Activated CD4-positive, CD25-positive, alpha-beta regulatory T cell treated with anti-CD3 and anti-CD28 coated beads, Interleukin-2, amount 50 U/mL, for 72 hours (primary cell): ENCODE measurements at regions not wholly inside any gene's neighbourhood (a gene's known extent, or its start where the extent isn't known, plus 50 kb on each side); places are given as distances from the start of the nearest gene placed in this dataset.

Experiments used
- DNase-seq: peaks from one replicate; pipeline ENCODE4 v3.0.0; 2021

GRCh38 chr21:16241479-16241963, 511.7 kb downstream of the USP25 start:
- no peak for DNase-seq

DNA sequence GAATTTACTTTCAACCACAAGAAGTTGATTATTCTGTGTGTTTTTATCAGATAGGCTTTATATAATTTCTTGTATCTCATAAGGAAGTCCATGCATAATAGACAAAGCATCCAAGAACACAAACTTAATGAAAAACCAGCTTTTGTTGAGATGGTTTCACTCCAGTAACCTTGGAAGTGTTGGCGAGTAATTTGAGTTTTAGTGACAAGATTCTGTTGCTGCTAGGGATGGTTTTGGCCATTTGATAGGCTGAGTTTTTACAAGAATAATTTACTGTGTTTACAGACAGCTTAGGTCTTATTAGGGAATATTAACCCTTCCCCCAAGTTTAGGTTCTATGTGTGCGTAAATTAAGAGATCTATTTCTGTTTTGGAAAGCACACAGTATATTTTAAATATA, 513.6 kb downstream of the USP25 start:
- DNase-seq: no peak

- no peak for DNase-seq
Observed at GRCh38 chr21:16248705-16249104, 518.9 kb downstream of the USP25 start.

DNA sequence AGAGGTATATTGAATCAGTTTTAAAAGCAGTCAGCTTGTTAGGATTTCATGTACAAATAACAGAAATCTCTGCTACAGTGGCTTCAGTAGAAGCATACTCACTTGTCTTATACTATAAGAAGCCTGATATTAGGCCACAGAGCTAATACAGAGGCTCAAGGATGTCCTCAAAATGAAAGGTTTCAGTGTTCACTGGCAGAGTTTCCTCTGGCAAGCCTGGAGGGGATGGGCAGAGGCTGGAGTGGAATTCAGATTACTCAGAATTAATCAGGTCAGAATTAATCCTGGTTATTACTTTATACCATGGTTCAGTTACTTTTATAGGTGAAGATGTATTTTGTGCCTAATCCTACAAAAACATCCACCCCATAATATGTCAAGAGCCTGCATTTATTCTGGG, 520.5 kb downstream of the USP25 start:
- DNase-seq: no peak

DNA sequence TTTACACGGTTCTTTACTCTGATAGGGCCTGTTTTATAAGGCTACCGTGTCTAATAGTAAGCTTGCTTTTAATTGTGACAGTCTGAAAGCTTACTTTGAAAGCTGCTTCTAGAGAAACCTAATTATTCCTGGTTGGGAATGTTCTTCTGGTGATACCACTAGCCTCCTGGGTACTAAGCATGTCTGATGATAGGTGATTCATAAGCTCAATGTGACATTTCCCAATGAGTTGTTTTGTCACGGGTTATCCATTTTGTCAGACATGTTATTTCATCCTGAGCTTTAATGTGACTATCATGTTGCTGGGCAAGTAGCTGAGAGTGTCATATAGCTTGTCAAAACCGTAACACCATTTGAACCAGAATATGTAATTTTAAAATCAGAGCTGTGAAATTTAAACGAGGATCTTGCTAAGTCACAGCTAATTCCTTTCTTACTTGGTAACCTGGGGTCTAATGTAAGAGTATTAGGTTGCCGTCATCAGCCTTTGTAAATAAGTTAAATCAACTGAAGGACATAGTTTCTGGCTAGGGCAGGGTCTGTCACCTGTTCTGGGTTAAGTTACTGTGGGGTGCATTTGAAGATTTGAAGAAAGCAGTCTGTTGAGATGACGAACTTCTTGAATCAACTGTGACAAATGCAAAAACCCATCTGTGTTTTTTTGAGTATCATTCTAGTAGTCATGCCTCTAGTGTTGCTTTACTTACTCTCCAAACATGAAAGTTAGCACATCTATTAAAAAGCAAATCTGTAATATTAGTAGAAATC, 529.2 kb downstream of the USP25 start:
- no peak for DNase-seq

DNA sequence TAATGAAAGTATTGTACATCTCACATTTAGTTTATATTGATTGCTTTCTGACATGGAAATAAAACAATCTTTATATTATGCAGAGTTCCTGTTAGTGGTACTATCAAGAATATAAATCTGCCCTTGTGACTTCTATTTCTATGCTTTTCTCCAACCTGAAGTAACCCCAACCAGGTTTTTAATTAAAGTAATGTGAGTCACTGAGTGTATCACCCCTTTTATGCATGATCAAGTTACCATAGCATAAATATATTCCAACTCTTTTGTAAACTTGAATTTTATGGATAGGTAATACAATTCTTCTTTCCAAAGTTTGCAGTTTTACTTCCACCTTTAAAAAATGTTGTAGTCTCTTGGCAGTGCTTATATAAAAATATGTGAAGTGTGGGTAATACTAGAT, 532.3 kb downstream of the USP25 start:
- no peak for DNase-seq

DNA sequence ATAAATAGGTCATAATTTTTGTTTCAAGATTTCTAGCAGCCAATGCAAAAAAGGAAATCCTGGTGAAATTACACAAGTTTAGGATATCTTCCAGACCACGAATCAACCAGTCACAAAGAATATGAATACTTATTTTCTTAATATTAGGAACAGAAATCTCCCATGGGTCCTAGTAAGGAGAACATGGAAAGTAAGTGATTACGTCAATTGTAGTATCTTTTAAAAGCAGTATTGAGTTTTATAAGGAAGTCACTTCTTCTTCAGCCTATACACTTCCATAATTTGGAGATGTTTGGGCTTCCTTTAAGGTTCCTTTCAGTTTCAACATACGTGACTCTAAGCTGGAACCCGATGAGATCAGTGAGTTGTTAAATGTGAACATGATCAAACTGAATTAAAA, 534.5 kb downstream of the USP25 start:
- no peak for DNase-seq

DNA sequence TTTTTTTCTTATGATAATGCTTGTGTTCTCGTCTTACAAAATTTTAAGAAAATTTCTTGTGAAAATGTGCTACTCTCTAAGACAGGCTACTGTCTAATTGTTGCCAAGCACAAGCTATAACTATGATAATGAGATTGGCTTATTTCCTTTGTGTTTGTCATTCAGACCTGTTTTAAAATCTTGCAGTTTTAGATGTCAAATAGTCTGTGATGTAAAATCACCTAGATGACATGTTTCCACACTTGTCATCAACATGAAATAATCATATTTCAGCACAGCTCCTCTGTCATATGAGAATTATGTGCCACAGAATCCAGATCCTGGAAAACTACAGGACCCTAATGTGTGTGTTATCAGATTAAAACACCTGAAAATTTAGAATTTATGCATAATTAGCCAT, 539.7 kb downstream of the USP25 start:
- no peak for DNase-seq

- DNase-seq: no peak
Observed at GRCh38 chr21:16279731-16280581, 550.2 kb downstream of the USP25 start.

DNA sequence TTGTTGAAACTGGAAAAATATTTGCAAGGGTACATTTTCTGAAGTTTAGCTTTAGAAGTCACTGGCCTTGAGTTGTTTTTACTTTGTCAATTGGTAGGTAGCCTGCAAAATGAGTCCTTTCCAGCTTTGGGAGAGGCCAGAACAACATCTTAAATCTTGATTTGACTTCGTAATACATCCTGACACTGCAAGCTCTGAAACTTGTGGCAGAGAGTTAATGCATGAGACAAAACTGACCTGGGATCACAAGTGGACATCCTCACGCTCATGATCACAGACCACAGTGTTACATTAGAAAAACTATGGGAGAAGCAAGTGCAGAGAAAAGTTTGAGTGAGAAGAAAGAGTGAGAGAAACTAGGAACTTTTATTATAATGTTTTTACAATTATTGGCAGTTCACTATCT, 550.9 kb downstream of the USP25 start:
- no peak for DNase-seq

DNA sequence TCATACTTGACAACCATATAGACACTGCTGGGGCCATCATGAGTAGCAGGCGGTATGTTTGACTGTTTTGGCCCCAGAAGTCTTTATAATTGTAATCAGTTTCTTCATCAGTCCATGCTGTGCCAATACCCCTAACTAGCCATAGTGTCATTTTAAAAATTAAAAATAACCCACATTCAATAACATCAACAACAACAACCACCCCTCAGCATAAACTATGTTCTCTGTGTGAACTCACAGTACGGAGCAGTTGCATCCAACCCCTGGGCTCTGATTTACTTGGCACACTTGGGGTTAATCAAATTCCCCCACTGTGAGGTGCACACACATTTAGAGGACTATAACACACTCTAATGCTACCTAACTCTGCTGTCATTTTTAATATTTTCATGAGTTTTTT, 553.7 kb downstream of the USP25 start:
- DNase-seq: no peak

GRCh38 chr21:16285605-16286126, 555.9 kb downstream of the USP25 start:
- DNase-seq: no peak

DNA sequence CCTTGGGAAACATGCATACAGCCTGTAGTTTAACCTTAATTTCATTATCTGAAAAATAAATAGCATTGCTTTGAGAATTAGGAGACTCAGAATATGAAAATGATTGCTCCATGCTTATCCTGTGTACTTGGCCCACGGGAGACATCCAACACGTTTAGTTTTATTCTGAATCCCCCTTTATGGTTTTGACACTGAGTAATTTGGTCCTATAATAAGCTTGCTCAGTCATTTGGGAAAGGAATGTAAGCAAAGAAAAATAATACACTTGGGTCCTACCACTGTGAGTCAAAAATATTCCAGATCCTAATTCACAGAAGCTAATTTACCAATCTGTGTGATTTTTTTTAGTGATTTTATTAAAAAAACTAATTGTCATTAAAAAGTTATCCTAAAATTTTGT, 557.3 kb downstream of the USP25 start:
- DNase-seq: no peak

- no peak for DNase-seq
Observed at GRCh38 chr21:16291296-16291695, 561.5 kb downstream of the USP25 start.

DNA sequence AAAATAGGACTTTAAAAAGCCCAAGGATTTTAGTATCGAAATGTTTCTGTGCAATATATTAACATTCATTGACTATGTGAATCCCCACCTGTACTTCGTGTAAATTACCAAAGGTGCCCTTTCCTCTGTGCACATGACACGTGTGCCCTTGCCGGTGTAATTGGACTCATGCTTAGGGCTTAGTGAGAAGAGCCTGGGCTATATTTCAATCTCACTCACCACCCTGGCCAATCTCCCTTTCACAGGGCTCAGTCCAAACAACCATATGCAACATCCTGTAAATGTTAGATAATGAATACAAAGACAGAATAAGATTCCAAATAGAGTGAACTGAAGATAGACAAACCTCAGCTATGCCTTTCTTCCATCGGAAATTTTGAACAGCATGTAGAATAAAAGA, 564.3 kb downstream of the USP25 start:
- no peak for DNase-seq

DNA sequence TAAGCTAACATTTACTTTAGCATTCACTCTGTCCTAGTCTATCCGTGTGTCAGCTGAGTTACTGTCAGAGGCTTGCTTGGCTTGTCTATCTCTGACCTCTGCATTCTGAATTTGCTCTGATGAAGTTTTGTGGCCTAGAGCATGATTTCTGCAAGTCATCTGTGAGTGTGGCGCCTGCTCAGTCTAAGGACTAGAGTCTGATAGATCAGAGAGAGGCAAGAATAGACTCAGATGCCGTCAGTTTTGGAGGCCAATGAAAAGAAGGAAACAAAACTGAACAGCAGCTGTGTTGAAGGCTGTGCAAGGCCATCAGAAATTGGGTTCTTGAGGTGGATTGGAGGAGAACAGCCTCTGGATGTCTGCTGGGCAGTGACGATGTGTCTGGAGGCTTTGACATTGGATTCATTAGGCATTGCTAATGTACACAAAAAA, 573.1 kb downstream of the USP25 start:
- DNase-seq: no peak

GRCh38 chr21:16304174-16305095, 574.7 kb downstream of the USP25 start:
- DNase-seq: no peak

DNA sequence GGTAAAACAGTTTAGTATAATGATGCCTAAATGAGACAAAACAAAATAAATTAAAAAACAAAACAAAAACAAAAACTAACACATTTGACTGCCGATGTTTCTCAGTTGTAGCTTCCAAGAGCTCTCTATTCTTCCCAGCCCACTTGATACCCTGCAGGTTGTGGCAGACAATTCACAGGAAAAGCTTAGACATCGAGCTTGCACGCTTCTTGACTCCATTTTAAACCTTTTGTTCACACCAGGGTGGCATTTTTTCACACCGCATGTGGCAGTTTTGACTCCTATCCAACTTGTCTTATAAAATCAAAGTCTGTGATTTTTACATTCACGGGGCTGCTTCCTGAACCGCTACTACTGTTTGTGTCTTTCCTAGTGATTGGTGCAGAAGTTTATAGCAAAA, 575.9 kb downstream of the USP25 start:
- DNase-seq: no peak

GRCh38 chr21:16307256-16307655, 577.5 kb downstream of the USP25 start:
- DNase-seq: no peak

- no peak for DNase-seq
Observed at GRCh38 chr21:16308269-16308668, 578.5 kb downstream of the USP25 start.

GRCh38 chr21:16309250-16309971, 579.6 kb downstream of the USP25 start:
- DNase-seq: no peak

DNA sequence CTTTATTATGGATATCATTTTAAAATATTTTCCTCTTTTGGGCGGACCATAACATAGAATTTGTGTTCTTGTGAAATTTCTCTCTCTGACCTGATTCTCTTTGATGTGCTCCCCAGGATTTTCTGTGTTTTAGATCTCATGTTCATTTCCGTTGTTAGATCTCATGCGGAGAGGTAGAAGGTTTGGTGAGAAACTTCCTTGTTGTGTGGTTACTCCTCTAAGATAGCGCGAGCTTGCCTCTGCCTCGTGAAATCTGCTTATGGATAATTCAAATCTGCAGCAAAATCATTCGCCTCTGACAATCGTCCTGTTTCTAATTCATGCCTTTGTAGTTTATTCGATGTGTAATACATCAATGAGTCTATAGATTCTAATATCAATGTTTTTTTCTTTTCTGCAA, 580.4 kb downstream of the USP25 start:
- no peak for DNase-seq
